ENCODE measurements at regions not wholly inside any gene's neighbourhood (a gene's known extent, or its start where the extent isn't known, plus 50 kb on each side); places are given as distances from the start of the nearest gene placed in this dataset.

GRCh38 chr12:102708108-102708507 lies 208.9 kb downstream of the PAH start:
- no peak overlapping the region for H3K4me3 ChIP-seq (ENCODE audit: control insufficient read depth, low read depth, low read length)
- DNase-seq (ENCODE audit: low read depth): no peak
- TF ChIP-seq CTCF (IDR thresholded peaks at IDR 0.05; ENCODE audit: control insufficient read depth, insufficient read depth, low read depth, low read length, missing control alignments): no peak

- no peak overlapping the region for H3K4me3 ChIP-seq (ENCODE audit: control insufficient read depth, low read depth, low read length)
- peak; percentile 51 for DNase-seq (ENCODE audit: low read depth)
- TF ChIP-seq CTCF (IDR thresholded peaks at IDR 0.05; ENCODE audit: control insufficient read depth, insufficient read depth, low read depth, low read length, missing control alignments): peak; percentile 75
These were observed 214.5 kb downstream of the PAH start for GRCh38 chr12:102702447-102703114.

GRCh38 chr12:102696045-102696444 lies 215.7 kb upstream of the IGF1 start:
- TF ChIP-seq CTCF (IDR thresholded peaks at IDR 0.05; ENCODE audit: control insufficient read depth, insufficient read depth, low read depth, low read length, missing control alignments): no peak
- DNase-seq (ENCODE audit: low read depth): no peak
- no peak overlapping the region for H3K4me3 ChIP-seq (ENCODE audit: control insufficient read depth, low read depth, low read length)

GRCh38 chr12:102694903-102695302 lies 214.5 kb upstream of the IGF1 start:
- no peak overlapping the region for H3K4me3 ChIP-seq (ENCODE audit: control insufficient read depth, low read depth, low read length)
- no peak for DNase-seq (ENCODE audit: low read depth)
- no peak for TF ChIP-seq CTCF (IDR thresholded peaks at IDR 0.05; ENCODE audit: control insufficient read depth, insufficient read depth, low read depth, low read length, missing control alignments)

GRCh38 chr12:102691773-102692555 lies 211.6 kb upstream of the IGF1 start:
- DNase-seq (ENCODE audit: low read depth): no peak
- TF ChIP-seq CTCF (IDR thresholded peaks at IDR 0.05; ENCODE audit: control insufficient read depth, insufficient read depth, low read depth, low read length, missing control alignments): no peak
- H3K4me3 ChIP-seq (ENCODE audit: control insufficient read depth, low read depth, low read length): no peak overlapping the region

- no peak for TF ChIP-seq CTCF (IDR thresholded peaks at IDR 0.05; ENCODE audit: control insufficient read depth, insufficient read depth, low read depth, low read length, missing control alignments)
- no peak overlapping the region for H3K4me3 ChIP-seq (ENCODE audit: control insufficient read depth, low read depth, low read length)
- no peak for DNase-seq (ENCODE audit: low read depth)
These were observed 209.9 kb upstream of the IGF1 start for GRCh38 chr12:102690253-102690652.
